Karpas-422 (cell line): ENCODE measurements at regions not wholly inside any gene's neighbourhood (a gene's known extent, or its start where the extent isn't known, plus 50 kb on each side); places are given as distances from the start of the nearest gene placed in this dataset.

Experiments
- DNase-seq: peaks from one replicate; pipeline ENCODE4 v3.0.0-alpha.2; 2015
- H2AFZ ChIP-seq: fragments of 200-600 bp; sonication (generic); 2 replicates; pipeline ENCODE4 v1.6.1; 2014; ENCODE audit warnings: antibody characterized with exemption, low read length, mixed read lengths
- H3K27ac ChIP-seq: fragments of 200-600 bp; sonication (generic); 2 replicates; pipeline ENCODE4 v1.5.1; 2014; ENCODE audit warnings: mild to moderate bottlenecking, low read length, moderate library complexity
- H3K27me3 ChIP-seq: fragments of 200-600 bp; sonication (generic); 2 replicates; pipeline ENCODE4 v1.6.1; 2014; ENCODE audit warnings: low read length, mixed read lengths
- H3K36me3 ChIP-seq: fragments of 200-600 bp; sonication (generic); 2 replicates; pipeline ENCODE4 v1.6.1; 2014; ENCODE audit warnings: low read length, mixed read lengths; ENCODE audit not compliant: insufficient read depth
- H3K4me1 ChIP-seq: fragments of 200-600 bp; sonication (generic); 2 replicates; pipeline ENCODE4 v1.6.1; 2014; ENCODE audit warnings: mild to moderate bottlenecking, low read length, mixed read lengths
- H3K4me2 ChIP-seq: fragments of 200-600 bp; sonication (generic); 2 replicates; pipeline ENCODE4 v1.6.1; 2014; ENCODE audit warnings: low read length, low read depth, mild to moderate bottlenecking; ENCODE audit not compliant: poor library complexity, severe bottlenecking
- H3K4me3 ChIP-seq: fragments of 200-600 bp; sonication (generic); 2 replicates; pipeline ENCODE4 v1.5.1; 2014; ENCODE audit warnings: mild to moderate bottlenecking, antibody characterized with exemption, low read length, mixed read lengths
- H3K79me2 ChIP-seq: fragments of 200-600 bp; sonication (generic); 2 replicates; pipeline ENCODE4 v1.6.1; 2014; ENCODE audit warnings: mild to moderate bottlenecking, low read length, mixed read lengths
- H3K9ac ChIP-seq: fragments of 200-600 bp; sonication (generic); 2 replicates; pipeline ENCODE4 v1.6.0; 2014; ENCODE audit warnings: low read length
- H3K9me2 ChIP-seq: fragments of 200-600 bp; sonication (generic), shearing (Covaris generic); replicated peaks from 2 replicates; pipeline ENCODE4 v1.6.0; 2014; ENCODE audit warnings: mild to moderate bottlenecking, low read length, moderate library complexity; ENCODE audit not compliant: insufficient read depth
- H3K9me3 ChIP-seq: fragments of 300-700, 200-600 bp; sonication (generic); 2 replicates; pipeline ENCODE4 v1.6.1; 2014; ENCODE audit warnings: low read length, mixed read lengths
- H4K20me1 ChIP-seq: fragments of 200-600 bp; sonication (generic); 2 replicates; pipeline ENCODE4 v1.6.1; 2014; ENCODE audit warnings: mild to moderate bottlenecking, antibody characterized with exemption, low read length, low read depth; ENCODE audit not compliant: insufficient read depth

GRCh38 chr5:117954331-117954730, 1034.0 kb downstream of the DTWD2 start:
- no peak for DNase-seq
- Histone ChIP-seq H3K4me2 (no peak overlapping the region), H3K9ac (no peak overlapping the region), H2AFZ (no peak overlapping the region), H3K27me3 (no peaks in the 10 kb centered on the region), H4K20me1 (no peaks in the 10 kb centered on the region), H3K9me2 (no peaks in the 10 kb centered on the region), H3K9me3 (peaks cover 4% of the 10 kb centered on the region), H3K4me1 (no peaks in the 10 kb centered on the region), H3K79me2 (no peaks in the 10 kb centered on the region), H3K27ac (no peak overlapping the region), H3K36me3 (no peaks in the 10 kb centered on the region), H3K4me3 (no peak overlapping the region)

GRCh38 chr5:117953272-117953671, 1035.1 kb downstream of the DTWD2 start:
- no peak for DNase-seq
- no peaks in the 10 kb centered on the region for H3K27me3 ChIP-seq
- no peak overlapping the region for H3K9ac ChIP-seq
- H3K4me3 ChIP-seq: no peak overlapping the region
- H4K20me1 ChIP-seq: no peaks in the 10 kb centered on the region
- H3K36me3 ChIP-seq: no peaks in the 10 kb centered on the region
- no peaks in the 10 kb centered on the region for H3K79me2 ChIP-seq
- no peak overlapping the region for H3K4me2 ChIP-seq
- no peak overlapping the region for H2AFZ ChIP-seq
- H3K4me1 ChIP-seq: no peaks in the 10 kb centered on the region
- no peaks in the 10 kb centered on the region for H3K9me2 ChIP-seq
- H3K9me3 ChIP-seq: peaks cover 4% of the 10 kb centered on the region
- H3K27ac ChIP-seq: no peak overlapping the region

GRCh38 chr5:117947836-117948235, 1040.5 kb downstream of the DTWD2 start:
- Histone ChIP-seq H3K79me2 (no peaks in the 10 kb centered on the region), H4K20me1 (no peaks in the 10 kb centered on the region), H2AFZ (no peak overlapping the region), H3K4me2 (no peak overlapping the region), H3K9ac (no peak overlapping the region), H3K9me2 (no peaks in the 10 kb centered on the region), H3K4me3 (no peak overlapping the region), H3K4me1 (no peaks in the 10 kb centered on the region), H3K27me3 (no peaks in the 10 kb centered on the region), H3K36me3 (no peaks in the 10 kb centered on the region), H3K9me3 (peaks cover 11% of the 10 kb centered on the region; the same call in 1 of the 2 replicates), H3K27ac (no peak overlapping the region)
- no peak for DNase-seq

GRCh38 chr5:117947121-117947520, 1041.2 kb downstream of the DTWD2 start:
- H3K4me2 ChIP-seq: no peak overlapping the region
- H3K27me3 ChIP-seq: no peaks in the 10 kb centered on the region
- no peaks in the 10 kb centered on the region for H4K20me1 ChIP-seq
- H3K4me1 ChIP-seq: no peaks in the 10 kb centered on the region
- no peak overlapping the region for H3K9ac ChIP-seq
- H3K9me2 ChIP-seq: no peaks in the 10 kb centered on the region
- H2AFZ ChIP-seq: no peak overlapping the region
- no peak overlapping the region for H3K4me3 ChIP-seq
- no peaks in the 10 kb centered on the region for H3K79me2 ChIP-seq
- H3K27ac ChIP-seq: no peak overlapping the region
- DNase-seq: no peak
- no peaks in the 10 kb centered on the region for H3K36me3 ChIP-seq
- peaks cover 11% of the 10 kb centered on the region; the same call in 1 of the 2 replicates for H3K9me3 ChIP-seq

DNA sequence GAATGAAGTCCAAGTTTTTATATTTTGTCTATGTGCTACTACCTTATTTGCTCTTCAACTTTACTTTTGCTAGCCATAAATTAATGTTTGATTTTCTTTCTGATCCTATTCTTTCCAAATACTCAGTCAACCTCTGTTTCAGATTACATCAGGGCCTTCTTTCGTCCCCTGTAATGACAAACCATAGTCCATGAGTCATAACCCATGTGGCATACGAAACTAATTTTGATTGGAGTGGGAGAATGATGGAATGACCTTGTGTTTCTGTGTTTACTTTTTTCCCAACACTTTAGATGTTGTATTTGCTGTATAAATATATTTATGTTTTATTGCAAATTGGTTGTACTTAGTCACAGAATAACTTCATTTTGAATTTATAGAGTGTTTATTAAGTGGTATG, 1043.1 kb downstream of the DTWD2 start:
- no peak overlapping the region for H2AFZ ChIP-seq
- H3K9me2 ChIP-seq: no peaks in the 10 kb centered on the region
- H3K27ac ChIP-seq: no peak overlapping the region
- H3K27me3 ChIP-seq: no peaks in the 10 kb centered on the region
- no peak for DNase-seq
- no peak overlapping the region for H3K4me3 ChIP-seq
- H3K4me1 ChIP-seq: no peaks in the 10 kb centered on the region
- no peaks in the 10 kb centered on the region for H3K36me3 ChIP-seq
- no peaks in the 10 kb centered on the region for H4K20me1 ChIP-seq
- H3K4me2 ChIP-seq: no peak overlapping the region
- H3K79me2 ChIP-seq: no peaks in the 10 kb centered on the region
- H3K9ac ChIP-seq: no peak overlapping the region
- H3K9me3 ChIP-seq: peaks cover 11% of the 10 kb centered on the region; the same call in 1 of the 2 replicates

DNA sequence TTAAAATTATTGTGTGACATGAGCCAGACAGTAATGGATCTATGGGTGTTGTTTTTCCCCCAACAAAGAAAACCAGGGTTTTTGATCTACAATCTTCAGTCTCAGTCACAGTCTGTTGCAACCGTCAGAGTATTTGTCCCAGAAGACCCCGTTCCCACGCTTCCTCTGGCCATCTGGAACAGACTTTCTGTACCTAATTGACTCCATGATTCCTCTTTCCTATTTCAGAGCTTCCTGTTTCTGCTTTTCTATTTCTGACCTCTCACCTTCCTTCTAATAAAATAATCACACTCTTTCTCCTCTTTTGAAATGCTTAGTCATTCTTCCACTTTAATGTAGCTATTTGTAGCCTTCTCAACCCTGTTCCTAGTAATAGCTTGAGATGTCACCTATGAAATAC, 1044.8 kb downstream of the DTWD2 start:
- DNase-seq: no peak

DNA sequence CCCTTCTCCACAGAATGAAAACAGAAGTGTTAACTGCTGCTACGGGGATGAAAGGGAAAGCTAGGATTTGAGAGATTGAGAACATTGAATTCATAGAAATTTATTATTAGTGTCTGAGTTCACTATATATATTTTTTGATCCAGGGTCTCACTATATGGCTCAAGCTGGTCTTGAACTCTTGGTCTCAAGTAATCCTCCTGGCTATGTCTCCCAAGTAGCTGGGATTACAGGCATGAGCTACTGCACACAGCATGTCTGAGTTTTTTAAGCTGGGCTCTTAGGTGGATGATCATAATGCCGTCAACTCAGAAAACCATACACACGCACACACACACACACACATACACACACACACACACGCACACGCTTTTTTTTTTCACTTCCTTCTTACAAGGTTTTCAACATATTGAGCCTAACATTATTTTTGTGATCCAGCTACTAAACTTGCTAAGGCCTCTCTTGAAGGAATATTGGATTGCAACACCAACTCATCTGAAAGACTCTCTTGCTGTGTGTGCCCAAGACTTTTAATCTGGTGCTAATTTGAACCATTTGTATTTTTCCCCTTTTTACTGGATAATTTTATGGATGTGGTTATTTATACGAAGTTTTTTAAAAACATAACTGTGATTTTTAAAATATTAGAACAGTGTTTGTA, 1045.4 kb downstream of the DTWD2 start:
- H3K27ac ChIP-seq: no peak overlapping the region
- H3K9me3 ChIP-seq: peaks cover 11% of the 10 kb centered on the region; the same call in 1 of the 2 replicates
- H3K4me1 ChIP-seq: no peaks in the 10 kb centered on the region
- H3K9ac ChIP-seq: no peak overlapping the region
- no peaks in the 10 kb centered on the region for H3K79me2 ChIP-seq
- H3K9me2 ChIP-seq: no peaks in the 10 kb centered on the region
- H4K20me1 ChIP-seq: no peaks in the 10 kb centered on the region
- H3K4me2 ChIP-seq: no peak overlapping the region
- no peak for DNase-seq
- H2AFZ ChIP-seq: no peak overlapping the region
- H3K27me3 ChIP-seq: no peaks in the 10 kb centered on the region
- no peak overlapping the region for H3K4me3 ChIP-seq
- no peaks in the 10 kb centered on the region for H3K36me3 ChIP-seq

More for the DNA sequence above, 1044.8 kb downstream of the DTWD2 start:
- H3K27ac ChIP-seq: no peak overlapping the region
- H2AFZ ChIP-seq: no peak overlapping the region
- peaks cover 11% of the 10 kb centered on the region; the same call in 1 of the 2 replicates for H3K9me3 ChIP-seq
- H3K9me2 ChIP-seq: no peaks in the 10 kb centered on the region
- H3K79me2 ChIP-seq: no peaks in the 10 kb centered on the region
- no peaks in the 10 kb centered on the region for H3K4me1 ChIP-seq
- no peaks in the 10 kb centered on the region for H3K36me3 ChIP-seq
- H3K4me3 ChIP-seq: no peak overlapping the region
- H3K4me2 ChIP-seq: no peak overlapping the region
- no peak overlapping the region for H3K9ac ChIP-seq
- H4K20me1 ChIP-seq: no peaks in the 10 kb centered on the region
- no peaks in the 10 kb centered on the region for H3K27me3 ChIP-seq

GRCh38 chr5:117893211-117893610, 1095.1 kb downstream of the DTWD2 start:
- Histone ChIP-seq H3K4me3 (no peak overlapping the region), H3K9ac (no peak overlapping the region), H3K4me1 (no peaks in the 10 kb centered on the region), H3K9me2 (no peaks in the 10 kb centered on the region), H3K4me2 (no peak overlapping the region), H4K20me1 (no peaks in the 10 kb centered on the region), H3K79me2 (no peaks in the 10 kb centered on the region), H3K27ac (no peak overlapping the region), H3K36me3 (no peaks in the 10 kb centered on the region), H3K9me3 (peaks cover 2% of the 10 kb centered on the region; the same call in 1 of the 2 replicates), H3K27me3 (0 out of 2 replicates have a peak, but pooled peaks cover 2% of the 10 kb centered on the region), H2AFZ (no peak overlapping the region)
- DNase-seq: no peak
